GM21515 (cell line): ENCODE measurements at regions not wholly inside any gene's neighbourhood (a gene's known extent, or its start where the extent isn't known, plus 50 kb on each side); places are given as distances from the start of the nearest gene placed in this dataset.

Experiments used
- ATAC-seq: cut with Tn5 transposase; IDR thresholded peaks from one replicate; pipeline ENCODE4 v1.9.1; 2021; ENCODE audit not compliant: unreplicated experiment

GRCh38 chr1:172753964-172754363, 95.1 kb downstream of the FASLG start:
- ATAC-seq = no peak

GRCh38 chr1:172754609-172755008, 95.7 kb downstream of the FASLG start:
- ATAC-seq = no peak

GRCh38 chr1:172755099-172755498, 96.2 kb downstream of the FASLG start:
- no peak for ATAC-seq

- ATAC-seq = no peak
Observed at GRCh38 chr1:172756024-172756423, 97.1 kb downstream of the FASLG start.

GRCh38 chr1:172758259-172758658, 99.4 kb downstream of the FASLG start:
- ATAC-seq = no peak

- ATAC-seq = no peak
Observed at GRCh38 chr1:172760121-172760520, 101.2 kb downstream of the FASLG start.

- ATAC-seq = no peak
Observed at GRCh38 chr1:172761581-172762486, 102.9 kb downstream of the FASLG start.

- no peak for ATAC-seq
Observed at GRCh38 chr1:172763057-172763456, 104.2 kb downstream of the FASLG start.

GRCh38 chr1:172764378-172764777, 105.5 kb downstream of the FASLG start:
- no peak for ATAC-seq

- ATAC-seq = no peak
Observed at GRCh38 chr1:172766462-172766861, 107.6 kb downstream of the FASLG start.

GRCh38 chr1:172770071-172770470, 111.2 kb downstream of the FASLG start:
- ATAC-seq = no peak

- no peak for ATAC-seq
Observed at GRCh38 chr1:172774561-172774960, 115.7 kb downstream of the FASLG start.

- no peak for ATAC-seq
Observed at GRCh38 chr1:172775606-172776005, 116.7 kb downstream of the FASLG start.

GRCh38 chr1:172776071-172776470, 117.2 kb downstream of the FASLG start:
- ATAC-seq = no peak

- ATAC-seq = no peak
Observed at GRCh38 chr1:172777767-172778166, 118.9 kb downstream of the FASLG start.

GRCh38 chr1:172778456-172779455, 119.9 kb downstream of the FASLG start:
- peak; percentile 65 for ATAC-seq

GRCh38 chr1:172779491-172779890, 120.6 kb downstream of the FASLG start:
- no peak for ATAC-seq

GRCh38 chr1:172781513-172782140, 122.7 kb downstream of the FASLG start:
- ATAC-seq = peak; percentile 82

GRCh38 chr1:172789840-172790239, 130.9 kb downstream of the FASLG start:
- no peak for ATAC-seq

GRCh38 chr1:172790245-172790644, 131.3 kb downstream of the FASLG start:
- no peak for ATAC-seq

- ATAC-seq = no peak
Observed at GRCh38 chr1:172793823-172794222, 134.9 kb downstream of the FASLG start.
